ENCODE measurements at regions not wholly inside any gene's neighbourhood (a gene's known extent, or its start where the extent isn't known, plus 50 kb on each side); places are given as distances from the start of the nearest gene placed in this dataset.

DNA sequence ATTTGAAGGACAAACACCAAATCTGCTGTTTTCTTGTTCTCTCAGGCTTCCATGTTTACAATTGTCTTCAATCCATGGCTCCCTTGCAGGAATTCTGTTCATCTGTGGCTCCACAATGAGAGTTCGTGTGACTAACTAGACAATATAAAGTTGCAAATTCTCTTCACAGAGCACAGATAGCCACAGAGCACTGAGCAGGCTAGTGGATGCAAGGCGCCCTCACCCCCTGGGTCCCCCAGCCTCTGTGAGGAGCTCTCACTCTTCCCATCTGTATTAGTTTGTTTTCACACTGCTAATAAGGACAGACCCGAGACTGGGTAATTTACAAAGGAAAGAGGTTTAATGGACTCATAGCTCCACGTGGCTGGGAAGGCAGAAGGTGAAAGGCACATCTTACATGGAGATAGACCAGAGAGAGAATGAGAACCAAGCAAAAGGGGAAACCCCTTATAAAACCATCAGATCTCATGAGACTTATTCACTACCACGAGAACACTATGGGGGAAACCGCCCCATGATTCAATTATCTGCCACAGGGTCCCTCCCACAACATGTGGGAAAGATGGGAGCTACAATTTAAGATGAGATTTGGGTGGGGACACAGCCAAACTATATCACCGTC, 82.5 kb upstream of the STX18 start:
- intact Hi-C loops (cut with DNase I), result no loop called here
- TF ChIP-seq, protein P1, sequence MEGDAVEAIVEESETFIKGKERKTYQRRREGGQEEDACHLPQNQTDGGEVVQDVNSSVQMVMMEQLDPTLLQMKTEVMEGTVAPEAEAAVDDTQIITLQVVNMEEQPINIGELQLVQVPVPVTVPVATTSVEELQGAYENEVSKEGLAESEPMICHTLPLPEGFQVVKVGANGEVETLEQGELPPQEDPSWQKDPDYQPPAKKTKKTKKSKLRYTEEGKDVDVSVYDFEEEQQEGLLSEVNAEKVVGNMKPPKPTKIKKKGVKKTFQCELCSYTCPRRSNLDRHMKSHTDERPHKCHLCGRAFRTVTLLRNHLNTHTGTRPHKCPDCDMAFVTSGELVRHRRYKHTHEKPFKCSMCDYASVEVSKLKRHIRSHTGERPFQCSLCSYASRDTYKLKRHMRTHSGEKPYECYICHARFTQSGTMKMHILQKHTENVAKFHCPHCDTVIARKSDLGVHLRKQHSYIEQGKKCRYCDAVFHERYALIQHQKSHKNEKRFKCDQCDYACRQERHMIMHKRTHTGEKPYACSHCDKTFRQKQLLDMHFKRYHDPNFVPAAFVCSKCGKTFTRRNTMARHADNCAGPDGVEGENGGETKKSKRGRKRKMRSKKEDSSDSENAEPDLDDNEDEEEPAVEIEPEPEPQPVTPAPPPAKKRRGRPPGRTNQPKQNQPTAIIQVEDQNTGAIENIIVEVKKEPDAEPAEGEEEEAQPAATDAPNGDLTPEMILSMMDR (IDR thresholded peaks at IDR 0.05), result no peak
- H3K4me1 ChIP-seq, result no peaks in the 10 kb centered on the region
- DNase-seq (no peak), ATAC-seq (no peak)
- no peaks in the 10 kb centered on the region for H3K9me3 ChIP-seq
- H3K27me3 ChIP-seq, result no peaks in the 10 kb centered on the region
- H3K4me3 ChIP-seq, result no peak overlapping the region
- no peaks in the 10 kb centered on the region for H3K36me3 ChIP-seq
- no peak overlapping the region for H3K27ac ChIP-seq

DNA sequence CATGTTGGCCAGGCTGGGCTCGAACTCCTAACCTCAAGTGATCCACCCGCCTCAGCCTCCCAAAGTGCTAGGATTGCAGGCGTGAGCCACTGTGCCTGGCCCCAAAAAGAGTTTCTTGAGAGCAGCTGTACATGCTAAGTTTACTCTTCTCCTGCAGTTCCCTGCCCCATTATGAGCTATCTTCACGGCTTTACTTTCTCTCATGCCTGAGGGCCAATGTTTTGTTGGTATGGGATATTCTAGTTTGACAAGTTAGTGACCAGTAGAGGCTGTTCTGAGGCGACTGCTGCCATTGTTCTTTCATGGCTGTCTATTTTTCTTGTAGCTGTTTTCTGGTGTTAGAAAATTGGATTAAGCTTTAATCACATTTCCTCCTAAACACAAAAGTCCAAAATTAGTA, 78.0 kb upstream of the STX18 start:
- TF ChIP-seq, protein P1 (IDR thresholded peaks at IDR 0.05), result no peak
- Histone ChIP-seq H3K27ac (no peak overlapping the region), H3K36me3 (no peaks in the 10 kb centered on the region), H3K4me3 (no peak overlapping the region), H3K4me1 (no peaks in the 10 kb centered on the region), H3K9me3 (no peaks in the 10 kb centered on the region), H3K27me3 (no peaks in the 10 kb centered on the region)
- no peak for ATAC-seq
- no peak for DNase-seq
- intact Hi-C loops (cut with DNase I), result no loop called here

DNA sequence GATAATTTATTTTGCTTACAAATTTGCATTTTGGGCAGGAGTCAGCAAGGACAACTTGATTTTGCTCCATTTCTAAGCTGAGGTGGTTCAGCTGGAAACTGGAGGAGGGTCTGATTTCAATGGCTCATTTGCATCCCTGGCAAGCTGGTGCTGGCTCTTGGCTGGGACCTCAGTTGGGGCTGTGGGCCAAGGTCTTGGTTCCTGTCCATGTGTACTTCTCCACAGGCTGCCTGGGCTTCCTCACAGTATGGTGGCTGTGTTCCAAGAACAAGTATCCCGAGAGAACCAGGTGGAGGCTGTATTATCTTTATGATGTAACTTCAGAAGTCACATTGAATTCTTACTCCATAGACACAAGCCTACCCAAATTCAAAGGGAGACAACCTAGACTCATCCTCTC, 77.0 kb upstream of the STX18 start:
- intact Hi-C loops (cut with DNase I), result no loop called here
- H3K36me3 ChIP-seq, result no peaks in the 10 kb centered on the region
- no peaks in the 10 kb centered on the region for H3K4me1 ChIP-seq
- no peak overlapping the region for H3K27ac ChIP-seq
- H3K9me3 ChIP-seq, result no peaks in the 10 kb centered on the region
- ATAC-seq (no peak), DNase-seq (no peak)
- no peak overlapping the region for H3K4me3 ChIP-seq
- H3K27me3 ChIP-seq, result no peaks in the 10 kb centered on the region
- TF ChIP-seq, protein P1 (IDR thresholded peaks at IDR 0.05), result no peak

DNA sequence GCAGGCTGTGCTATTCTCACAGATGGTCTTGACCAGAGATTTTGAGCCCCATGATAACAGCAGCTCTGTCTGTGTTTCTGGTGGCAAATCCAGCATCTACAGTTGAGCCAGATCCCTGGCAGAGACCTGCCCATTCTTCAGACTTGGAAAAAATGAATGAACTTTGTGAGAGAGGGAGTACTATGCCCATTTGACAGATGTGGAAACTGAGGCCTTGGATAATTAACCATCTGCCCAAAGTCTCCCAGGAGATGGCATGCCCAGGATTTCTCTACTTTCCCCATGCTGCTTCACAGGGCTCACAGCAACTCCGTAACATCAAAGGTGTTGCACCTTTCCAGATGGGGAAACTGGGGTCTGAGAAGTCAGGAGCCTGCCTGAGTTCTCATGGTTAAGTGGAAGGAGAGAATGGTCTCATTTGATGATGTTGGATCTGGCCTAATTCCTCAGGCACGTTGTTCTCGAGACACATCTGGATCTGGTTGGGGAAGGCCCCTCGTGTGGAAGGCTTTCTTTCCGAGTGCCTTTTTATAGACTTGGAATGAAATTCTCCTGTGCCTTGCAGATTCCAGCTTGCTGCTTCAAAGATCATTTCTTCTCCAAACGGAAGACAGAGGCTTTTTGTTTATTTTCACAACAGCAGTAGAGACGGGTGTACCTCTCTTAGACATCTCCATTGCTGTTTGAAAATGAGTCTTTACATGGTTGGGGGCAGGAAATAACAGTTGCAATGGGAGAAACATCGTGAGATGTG, 73.3 kb upstream of the STX18 start:
- no peaks in the 10 kb centered on the region for H3K9me3 ChIP-seq
- H3K27ac ChIP-seq, result no peak overlapping the region
- ATAC-seq (no peak), DNase-seq (no peak)
- intact Hi-C loops (cut with DNase I), result no loop called here
- no peaks in the 10 kb centered on the region for H3K4me1 ChIP-seq
- no peaks in the 10 kb centered on the region for H3K36me3 ChIP-seq
- TF ChIP-seq, protein P1 (IDR thresholded peaks at IDR 0.05), result no peak
- H3K4me3 ChIP-seq, result no peak overlapping the region
- no peaks in the 10 kb centered on the region for H3K27me3 ChIP-seq

DNA sequence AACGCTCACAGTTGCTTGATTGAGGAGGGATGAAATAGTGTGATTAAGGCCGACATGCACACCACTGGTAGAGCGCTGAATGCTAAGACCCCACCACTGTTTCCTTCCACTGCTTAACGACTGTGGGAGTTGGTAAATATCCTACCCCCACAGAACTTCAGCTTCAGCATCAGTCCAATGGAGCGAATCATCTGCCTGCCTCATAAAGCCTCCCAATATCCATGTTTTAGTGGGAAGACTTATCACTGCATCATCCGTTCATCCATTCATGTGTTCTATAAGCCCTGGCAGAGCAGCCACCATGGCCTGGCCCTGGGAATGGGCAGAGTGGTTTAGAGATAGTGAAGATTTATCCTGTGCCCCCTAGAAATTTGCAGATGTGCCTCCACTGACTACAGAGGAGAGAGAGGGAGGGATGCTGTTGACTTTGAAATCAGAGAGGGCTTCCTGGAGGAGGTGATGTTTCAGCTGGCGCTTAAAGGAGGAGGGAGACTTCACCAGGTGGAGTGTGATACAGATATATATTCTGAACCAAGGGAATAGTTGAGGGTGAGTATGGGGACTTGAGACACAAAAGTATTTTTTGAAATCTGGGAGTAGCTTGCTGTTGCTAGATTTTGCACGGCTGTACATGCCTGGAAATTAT, 71.9 kb upstream of the STX18 start:
- ATAC-seq, result no peak
- intact Hi-C loops (cut with DNase I), result no loop called here

More for the DNA sequence above, 71.9 kb upstream of the STX18 start:
- no peak overlapping the region for H3K4me3 ChIP-seq
- no peaks in the 10 kb centered on the region for H3K27me3 ChIP-seq
- no peaks in the 10 kb centered on the region for H3K36me3 ChIP-seq
- no peaks in the 10 kb centered on the region for H3K9me3 ChIP-seq
- no peak for DNase-seq
- no peak overlapping the region for H3K27ac ChIP-seq
- TF ChIP-seq, protein P1 (IDR thresholded peaks at IDR 0.05), result no peak
- H3K4me1 ChIP-seq, result no peaks in the 10 kb centered on the region

Measured in upper lobe of right lung (tissue), 1 donor.